ENCODE measurements at regions not wholly inside any gene's neighbourhood (a gene's known extent, or its start where the extent isn't known, plus 50 kb on each side); places are given as distances from the start of the nearest gene placed in this dataset.
"Not testable (repeated sequence)": the region's sequence is repeated elsewhere in the genome, so short reads cannot be mapped to it uniquely, and the experiment has no call there.

DNA sequence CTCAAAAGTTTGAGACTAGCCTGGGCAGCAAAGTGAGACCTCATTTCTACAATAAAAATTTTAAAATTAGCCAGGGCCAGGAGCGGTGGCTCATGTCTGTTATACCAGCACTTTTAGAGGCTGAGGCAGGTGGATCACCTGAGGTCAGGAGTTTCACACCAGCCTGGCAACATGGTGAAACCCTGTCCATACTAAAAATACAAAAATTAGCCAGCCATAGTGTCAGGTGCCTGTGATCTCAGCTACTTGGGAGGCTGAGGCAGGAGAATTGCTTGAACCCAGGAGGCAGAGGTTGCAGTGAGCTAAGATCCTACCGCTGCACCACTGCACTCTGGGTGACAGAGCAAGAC is 85.1 kb upstream of the MAP4 start:
- H3K4me1 Mint-ChIP-seq; POLR2A ChIA-PET; CTCF ChIA-PET; H3K4me3 Mint-ChIP-seq; H3K36me3 Mint-ChIP-seq (ENCODE audit: low read depth); DNase-seq; H3K9me3 Mint-ChIP-seq; H3K27ac Mint-ChIP-seq; H3K27me3 Mint-ChIP-seq: not testable (repeated sequence)

DNA sequence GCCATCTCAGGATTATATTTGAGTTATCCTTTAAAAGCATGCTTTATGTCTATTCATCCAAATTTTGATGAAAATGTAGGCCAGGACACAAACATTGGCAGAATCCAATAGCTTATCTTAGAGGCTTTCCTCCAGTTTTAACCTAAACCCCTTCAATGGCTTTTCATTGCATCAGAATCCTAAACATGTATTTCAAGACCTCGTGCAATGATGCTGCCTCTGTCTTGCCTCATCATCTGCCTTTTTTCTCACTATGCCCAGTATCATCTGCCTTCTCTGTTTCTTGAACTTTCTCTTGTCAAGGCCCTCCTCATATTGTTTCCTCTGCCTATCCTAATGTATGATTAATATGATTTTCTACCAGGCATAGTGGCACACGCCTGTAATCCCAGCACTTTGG is 76.1 kb upstream of the MAP4 start:
- DNase-seq = no peak
- Mint-ChIP-seq H3K27ac (no peak overlapping the region), H3K36me3 (ENCODE audit: low read depth) (peaks cover 4% of the 10 kb centered on the region), H3K9me3 (no peaks in the 10 kb centered on the region), H3K4me3 (no peak overlapping the region), H3K27me3 (peaks cover 9% of the 10 kb centered on the region), H3K4me1 (peaks cover 12% of the 10 kb centered on the region)
- ChIA-PET CTCF (no interaction called here), POLR2A (no interaction called here)

DNA sequence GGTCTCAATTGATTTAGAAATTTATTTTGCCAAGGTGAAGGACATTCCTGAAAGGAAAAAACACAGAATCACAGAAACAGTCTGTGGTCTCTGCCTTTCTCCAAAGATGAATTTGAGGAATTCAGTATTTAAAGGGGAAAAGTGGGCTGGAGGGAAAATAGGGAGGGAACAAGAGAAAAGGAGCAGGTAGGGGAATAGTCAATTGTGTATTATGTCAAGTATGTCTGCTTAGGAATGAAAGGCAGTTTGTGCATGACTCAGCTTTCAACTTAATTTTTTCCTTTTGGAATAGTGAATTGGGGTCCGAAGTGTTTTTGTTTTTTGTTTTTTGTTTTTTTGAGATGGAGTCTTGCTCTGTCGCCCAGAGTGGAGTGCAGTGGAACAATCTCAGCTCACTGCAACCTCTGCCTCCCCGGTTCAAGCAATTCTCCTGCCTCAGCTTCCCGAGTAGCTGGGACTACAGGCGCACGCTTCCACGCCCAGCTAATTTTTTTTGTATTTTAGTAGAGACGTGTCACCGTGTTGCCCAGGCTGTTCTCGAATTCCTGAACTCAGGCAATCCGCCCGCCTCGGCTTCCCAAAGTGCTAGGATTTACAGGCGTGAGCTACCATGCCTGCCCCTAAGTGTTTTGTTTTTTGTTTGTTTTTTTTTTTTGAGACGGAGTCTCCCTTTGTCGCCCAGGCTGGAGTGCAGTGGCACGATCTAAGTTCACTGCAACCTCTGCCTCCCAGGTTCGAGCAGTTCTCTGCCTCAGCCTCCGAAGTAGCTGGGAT is 74.1 kb upstream of the MAP4 start:
- POLR2A ChIA-PET = interaction anchor here (0.9 to 2.4 kb wide), 4 partner anchors 15 to 265 kb away, joined by 4 to 9 read pairs (median 5); no protein-coding TSS in a partner anchor
- Mint-ChIP-seq H3K4me1 (peaks cover 21% of the 10 kb centered on the region), H3K27ac (no peak overlapping the region), H3K4me3 (peak overlapping the region; percentile 96), H3K36me3 (ENCODE audit: low read depth) (peaks cover 4% of the 10 kb centered on the region), H3K27me3 (peaks cover 9% of the 10 kb centered on the region), H3K9me3 (no peaks in the 10 kb centered on the region)
- DNase-seq = no peak
- CTCF ChIA-PET = interaction anchor here (0.6 kb wide), 1 partner anchor 628 kb away, joined by 6 read pairs; no protein-coding TSS in a partner anchor

DNA sequence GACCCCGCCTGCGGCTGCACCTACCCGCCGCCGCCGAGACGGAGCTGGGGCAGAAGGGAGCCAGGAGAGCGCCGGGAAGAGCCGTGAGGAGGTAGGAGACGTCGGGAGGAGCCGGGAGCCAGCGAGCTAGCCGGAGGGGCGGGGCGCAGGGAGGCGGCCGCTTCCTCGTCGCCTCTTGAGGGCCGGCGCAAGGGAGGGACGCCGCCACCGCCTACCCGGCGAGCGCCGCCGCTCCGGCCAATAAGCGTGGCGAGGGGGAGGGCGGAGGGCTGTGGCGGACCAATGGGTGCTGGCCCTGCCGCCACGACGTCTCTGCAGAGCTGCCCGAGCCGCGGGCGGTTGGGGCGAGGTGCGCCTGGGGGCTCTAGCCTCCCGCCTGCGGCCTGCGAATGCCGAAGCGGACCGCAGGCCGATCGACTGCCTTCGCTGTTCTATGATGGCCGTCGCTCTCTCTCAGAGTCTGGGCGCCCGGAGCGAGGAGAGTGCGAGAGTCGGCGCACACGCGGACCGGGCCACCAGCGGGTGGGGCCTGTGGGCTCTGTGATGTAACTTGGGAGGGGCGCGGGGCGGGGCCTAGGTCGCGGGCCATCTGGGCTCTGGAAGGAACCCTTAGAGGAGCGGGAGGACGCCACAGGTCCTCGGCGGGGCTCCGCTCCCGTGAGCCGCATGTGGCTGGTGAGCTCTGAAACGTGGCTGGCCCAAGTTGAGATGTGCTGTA is 72.7 kb upstream of the MAP4 start:
- no peaks in the 10 kb centered on the region for H3K9me3 Mint-ChIP-seq
- peak overlapping the region; percentile 96 for H3K4me3 Mint-ChIP-seq
- H3K27ac Mint-ChIP-seq = peak overlapping the region; percentile 96
- peaks cover 9% of the 10 kb centered on the region for H3K27me3 Mint-ChIP-seq
- ChIA-PET CTCF (interaction anchor here (0.6 to 2.1 kb wide), 6 partner anchors 63 to 919 kb away, joined by 3 to 7 read pairs (median 4); partner anchors contain the start of gene ARIH2), POLR2A (interaction anchor here (0.6 to 3.3 kb wide), 21 partner anchors 9 to 1904 kb away, joined by 3 to 23 read pairs (median 3); partner anchors contain the start of genes NBEAL2, PTPN23, SETD2 and SMARCC1)
- peaks cover 13% of the 10 kb centered on the region for H3K36me3 Mint-ChIP-seq (ENCODE audit: low read depth)
- peaks cover 32% of the 10 kb centered on the region for H3K4me1 Mint-ChIP-seq
- peak; percentile 95 for DNase-seq

DNA sequence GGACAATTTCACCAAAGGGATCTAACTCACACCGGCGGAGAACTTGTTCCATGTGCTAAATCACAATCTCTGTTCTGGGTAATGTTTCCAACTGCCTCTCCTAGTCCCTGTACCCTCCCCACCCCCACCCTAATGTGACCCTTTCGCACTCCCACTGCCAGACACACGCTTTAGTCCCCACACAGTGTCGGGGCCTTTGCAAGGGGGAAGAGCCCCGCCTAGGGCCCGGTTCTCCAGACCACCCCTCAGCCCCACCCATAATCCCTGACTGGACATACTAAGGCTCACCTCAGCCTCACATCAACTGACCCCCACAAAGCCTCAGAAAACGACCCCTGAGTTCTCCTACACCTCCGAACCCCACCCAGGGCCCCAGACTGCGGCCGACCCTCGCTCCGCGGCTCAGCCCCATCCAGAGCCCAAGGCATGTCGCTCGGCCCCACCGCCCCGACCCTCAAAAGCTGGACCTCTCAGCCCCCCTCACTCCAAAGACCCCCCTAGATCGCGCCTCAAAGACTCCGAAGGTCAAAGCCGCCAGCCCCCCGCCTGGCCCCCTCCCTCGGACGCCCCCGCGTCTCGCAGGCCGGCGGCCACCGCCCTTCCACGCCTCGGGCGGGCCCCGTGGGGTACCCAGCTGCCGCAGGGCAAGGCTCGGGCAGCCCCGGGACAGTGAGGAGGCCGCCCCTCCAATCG is 72.0 kb upstream of the MAP4 start:
- peaks cover 13% of the 10 kb centered on the region for H3K36me3 Mint-ChIP-seq (ENCODE audit: low read depth)
- DNase-seq = no peak
- CTCF ChIA-PET = interaction anchor here (0.8 to 2.1 kb wide), 4 partner anchors 24 to 348 kb away, joined by 3 to 7 read pairs (median 5); no protein-coding TSS in a partner anchor

DNA sequence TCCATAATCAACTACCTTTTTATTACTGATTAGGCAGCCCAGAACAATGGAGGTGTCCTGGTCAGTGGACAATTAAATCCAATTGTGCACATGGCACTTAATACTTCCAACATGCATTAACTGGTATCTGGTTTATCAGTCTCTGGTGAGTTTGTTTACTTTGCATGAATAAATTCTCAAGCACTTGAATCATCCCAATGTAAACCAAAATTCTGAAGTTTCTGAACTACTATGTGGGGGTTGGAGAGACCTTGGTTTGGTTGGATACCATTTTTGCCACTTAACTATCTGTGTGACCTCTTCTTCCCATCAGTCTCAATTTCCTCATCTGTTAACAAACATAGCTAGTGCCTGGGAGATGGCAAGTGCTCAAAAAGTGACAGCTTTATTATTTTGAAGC is 70.5 kb upstream of the MAP4 start:
- Mint-ChIP-seq H3K9me3 (no peaks in the 10 kb centered on the region), H3K27ac (peak overlapping the region; percentile 5), H3K4me1 (peaks cover 32% of the 10 kb centered on the region), H3K4me3 (peak overlapping the region; percentile 96), H3K36me3 (ENCODE audit: low read depth) (peaks cover 16% of the 10 kb centered on the region), H3K27me3 (peaks cover 9% of the 10 kb centered on the region)
- DNase-seq = no peak
- CTCF ChIA-PET = interaction anchor here (0.6 to 1.4 kb wide), 3 partner anchors 26 to 98 kb away, joined by 3 to 5 read pairs (median 4); no protein-coding TSS in a partner anchor
- POLR2A ChIA-PET = interaction anchor here (0.9 to 3.3 kb wide), 2 partner anchors 12 to 26 kb away, joined by 3 to 23 read pairs; no protein-coding TSS in a partner anchor

More for the DNA sequence above, 72.0 kb upstream of the MAP4 start:
- POLR2A ChIA-PET = interaction anchor here (0.6 to 3.3 kb wide), 20 partner anchors 9 to 1393 kb away, joined by 3 to 23 read pairs (median 3); partner anchors contain the start of genes NBEAL2, PTPN23, SETD2 and SMARCC1
- Mint-ChIP-seq H3K27ac (peak overlapping the region; percentile 80), H3K27me3 (peaks cover 9% of the 10 kb centered on the region), H3K4me1 (peaks cover 32% of the 10 kb centered on the region), H3K4me3 (peak overlapping the region; percentile 96), H3K9me3 (no peaks in the 10 kb centered on the region)

DNA sequence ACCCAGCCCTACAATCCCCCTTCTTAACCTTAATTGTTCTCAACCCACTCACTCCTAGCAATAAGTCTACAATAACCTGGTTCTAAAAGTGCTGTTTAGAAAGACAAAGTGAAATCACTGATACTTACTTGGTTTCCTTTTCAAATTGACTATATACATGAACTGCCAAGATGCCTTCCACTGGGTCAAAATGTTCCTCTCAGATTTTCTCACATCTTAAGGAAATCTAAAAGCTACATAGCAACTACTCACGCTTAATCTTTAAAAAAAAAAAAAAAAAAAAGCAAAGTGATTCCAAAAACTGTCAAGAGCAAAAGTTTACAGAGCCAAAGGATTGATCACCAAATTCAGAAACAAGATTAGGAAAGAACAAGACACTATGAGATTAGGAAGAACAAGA is 68.7 kb upstream of the MAP4 start:
- POLR2A ChIA-PET = no interaction called here
- DNase-seq = no peak
- no peaks in the 10 kb centered on the region for H3K9me3 Mint-ChIP-seq
- H3K4me1 Mint-ChIP-seq = peaks cover 29% of the 10 kb centered on the region
- H3K27me3 Mint-ChIP-seq = peaks cover under 1% of the 10 kb centered on the region
- H3K36me3 Mint-ChIP-seq (ENCODE audit: low read depth) = peaks cover 19% of the 10 kb centered on the region
- H3K4me3 Mint-ChIP-seq = no peak overlapping the region
- CTCF ChIA-PET = interaction anchor here (0.7 kb wide), 1 partner anchor 66 kb away, joined by 3 read pairs; no protein-coding TSS in a partner anchor
- peak overlapping the region; percentile 44 for H3K27ac Mint-ChIP-seq

DNA sequence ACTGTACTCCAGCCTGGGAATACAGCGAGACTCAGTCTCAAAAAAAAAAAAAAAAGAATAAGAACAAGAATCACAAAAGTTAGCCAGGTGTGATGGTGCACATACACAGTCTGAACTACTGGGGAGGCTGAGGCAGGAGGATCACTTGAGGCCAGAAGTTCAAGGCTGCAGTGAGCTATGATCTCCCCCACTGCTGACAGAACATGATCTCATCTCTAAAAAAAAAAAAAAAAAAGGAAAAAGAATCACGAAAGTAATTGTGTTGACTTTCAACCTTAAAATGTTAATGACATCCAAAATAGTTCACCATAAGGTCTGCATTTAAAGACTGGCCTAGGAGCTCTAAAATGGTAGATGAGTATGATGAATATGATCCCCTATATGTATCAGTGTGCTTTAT is 68.0 kb upstream of the MAP4 start:
- no peaks in the 10 kb centered on the region for H3K9me3 Mint-ChIP-seq
- ChIA-PET CTCF (interaction anchor here (0.7 kb wide), 1 partner anchor 67 kb away, joined by 3 read pairs; no protein-coding TSS in a partner anchor), POLR2A (no interaction called here)
- H3K4me3 Mint-ChIP-seq = no peak overlapping the region
- H3K27me3 Mint-ChIP-seq = no peaks in the 10 kb centered on the region
- H3K4me1 Mint-ChIP-seq = peaks cover 25% of the 10 kb centered on the region
- H3K27ac Mint-ChIP-seq = peak overlapping the region; percentile 44
- DNase-seq = no peak
- peaks cover 21% of the 10 kb centered on the region for H3K36me3 Mint-ChIP-seq (ENCODE audit: low read depth)

DNA sequence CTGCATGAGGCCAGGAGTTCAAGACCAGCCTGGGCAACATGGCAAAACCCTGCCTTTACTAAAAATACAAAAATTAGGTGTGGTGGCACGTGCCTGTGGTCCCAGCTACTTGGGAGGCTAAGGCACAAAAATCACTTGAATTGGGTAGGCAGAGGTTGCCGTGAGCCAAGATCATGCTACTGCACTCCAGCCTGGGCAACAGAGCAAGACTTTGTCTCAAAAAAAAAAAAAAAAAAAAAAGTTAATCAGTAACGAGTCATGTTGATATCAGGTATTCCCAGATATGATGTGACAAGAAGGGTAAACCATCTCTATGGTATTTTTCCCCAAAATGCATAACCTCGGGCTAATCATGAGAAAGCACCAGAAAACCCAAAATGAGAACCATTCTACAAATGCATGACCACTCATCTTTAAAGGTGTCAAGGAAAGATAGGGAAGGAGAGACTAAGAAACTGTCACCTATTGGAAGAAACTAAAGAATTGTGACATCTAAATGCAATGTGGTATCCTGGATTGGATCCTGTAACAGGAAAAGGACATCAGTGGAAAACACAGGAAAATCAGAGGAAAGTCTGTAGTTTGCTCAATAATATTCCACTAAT is 66.5 kb upstream of the MAP4 start:
- Mint-ChIP-seq H3K27me3 (no peaks in the 10 kb centered on the region), H3K36me3 (ENCODE audit: low read depth) (peaks cover 16% of the 10 kb centered on the region), H3K9me3 (no peaks in the 10 kb centered on the region), H3K4me1 (peaks cover 25% of the 10 kb centered on the region), H3K27ac (no peak overlapping the region), H3K4me3 (no peak overlapping the region)
- ChIA-PET CTCF (no interaction called here), POLR2A (no interaction called here)
- DNase-seq = no peak

DNA sequence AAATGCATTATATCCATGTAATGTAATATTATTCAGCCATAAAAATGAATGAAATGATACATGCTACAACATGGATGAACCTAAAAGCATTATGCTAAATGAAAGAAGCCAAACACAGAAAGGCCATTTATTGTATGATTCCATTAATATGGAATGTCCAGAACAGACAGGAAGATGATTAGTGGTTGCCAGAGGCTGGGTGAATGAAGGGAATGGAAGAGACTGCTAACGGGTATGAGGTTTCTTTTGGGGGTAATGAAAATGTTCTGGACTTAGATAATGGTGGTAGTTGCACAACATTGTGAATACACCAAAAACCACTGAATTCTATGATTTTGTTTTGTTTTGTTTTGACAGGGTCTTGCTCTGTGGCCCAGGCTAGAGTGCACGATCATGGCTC is 61.6 kb upstream of the MAP4 start:
- DNase-seq = no peak
- H3K9me3 Mint-ChIP-seq = no peaks in the 10 kb centered on the region
- ChIA-PET CTCF (no interaction called here), POLR2A (no interaction called here)
- H3K4me3 Mint-ChIP-seq = no peak overlapping the region
- H3K27ac Mint-ChIP-seq = no peak overlapping the region
- H3K27me3 Mint-ChIP-seq = no peaks in the 10 kb centered on the region
- H3K4me1 Mint-ChIP-seq = no peaks in the 10 kb centered on the region
- H3K36me3 Mint-ChIP-seq (ENCODE audit: low read depth) = peaks cover 14% of the 10 kb centered on the region

DNA sequence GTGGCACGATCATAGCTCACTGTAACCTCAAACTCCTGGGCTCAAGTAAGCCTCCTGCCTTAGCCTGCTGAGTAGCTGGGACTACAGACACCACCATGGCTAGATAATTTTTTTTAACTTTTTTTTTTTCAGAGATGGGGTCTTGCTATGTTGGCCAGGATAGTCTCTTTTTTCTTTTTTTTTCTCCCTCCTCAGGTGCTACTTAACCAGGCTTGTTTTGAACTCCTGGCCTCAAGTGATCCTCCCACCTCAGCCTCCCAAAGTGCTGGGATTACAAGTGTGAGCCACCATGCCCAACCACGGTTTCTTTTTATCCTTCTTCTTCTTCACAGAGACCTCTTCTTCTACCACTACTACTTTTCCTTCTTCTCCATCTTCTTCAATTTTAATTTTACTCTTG is 53.8 kb upstream of the MAP4 start:
- no peak for DNase-seq
- Mint-ChIP-seq H3K4me3 (no peak overlapping the region), H3K9me3 (no peaks in the 10 kb centered on the region), H3K27ac (peak overlapping the region; percentile 8), H3K4me1 (peaks cover 7% of the 10 kb centered on the region), H3K27me3 (no peaks in the 10 kb centered on the region), H3K36me3 (ENCODE audit: low read depth) (peaks cover 16% of the 10 kb centered on the region)
- CTCF ChIA-PET = no interaction called here
- POLR2A ChIA-PET = no interaction called here

DNA sequence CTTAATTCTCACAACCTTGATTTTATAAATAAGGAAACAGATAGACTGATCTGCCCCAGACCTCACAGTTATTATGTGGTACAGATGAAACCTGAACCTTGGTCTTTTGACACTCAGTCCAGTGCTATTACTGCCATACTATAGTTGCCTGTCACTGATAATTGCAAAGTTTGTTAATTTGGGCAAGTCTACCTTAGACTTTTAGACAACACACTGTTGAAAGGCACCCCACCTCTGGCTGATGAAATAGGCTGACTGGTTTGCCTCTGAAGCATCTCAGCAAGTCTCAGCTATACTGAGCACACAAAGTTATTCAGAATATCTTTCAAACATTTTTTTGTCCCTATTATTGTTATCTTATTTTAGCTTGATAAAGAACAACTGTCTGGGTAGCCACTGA is 53.1 kb upstream of the MAP4 start:
- Mint-ChIP-seq H3K36me3 (ENCODE audit: low read depth) (peaks cover 12% of the 10 kb centered on the region), H3K27me3 (no peaks in the 10 kb centered on the region), H3K4me3 (no peak overlapping the region), H3K4me1 (peaks cover 14% of the 10 kb centered on the region), H3K9me3 (no peaks in the 10 kb centered on the region), H3K27ac (no peak overlapping the region)
- no peak for DNase-seq
- ChIA-PET CTCF (no interaction called here), POLR2A (no interaction called here)

All from activated CD4-positive, alpha-beta memory T cell treated with anti-CD3 and anti-CD28 coated beads, Interleukin-2, amount 10 ng/mL, durations not matched to agents 7 days and 5 days (primary cell).